ENCODE measurements at regions not wholly inside any gene's neighbourhood (a gene's known extent, or its start where the extent isn't known, plus 50 kb on each side); places are given as distances from the start of the nearest gene placed in this dataset.

DNA sequence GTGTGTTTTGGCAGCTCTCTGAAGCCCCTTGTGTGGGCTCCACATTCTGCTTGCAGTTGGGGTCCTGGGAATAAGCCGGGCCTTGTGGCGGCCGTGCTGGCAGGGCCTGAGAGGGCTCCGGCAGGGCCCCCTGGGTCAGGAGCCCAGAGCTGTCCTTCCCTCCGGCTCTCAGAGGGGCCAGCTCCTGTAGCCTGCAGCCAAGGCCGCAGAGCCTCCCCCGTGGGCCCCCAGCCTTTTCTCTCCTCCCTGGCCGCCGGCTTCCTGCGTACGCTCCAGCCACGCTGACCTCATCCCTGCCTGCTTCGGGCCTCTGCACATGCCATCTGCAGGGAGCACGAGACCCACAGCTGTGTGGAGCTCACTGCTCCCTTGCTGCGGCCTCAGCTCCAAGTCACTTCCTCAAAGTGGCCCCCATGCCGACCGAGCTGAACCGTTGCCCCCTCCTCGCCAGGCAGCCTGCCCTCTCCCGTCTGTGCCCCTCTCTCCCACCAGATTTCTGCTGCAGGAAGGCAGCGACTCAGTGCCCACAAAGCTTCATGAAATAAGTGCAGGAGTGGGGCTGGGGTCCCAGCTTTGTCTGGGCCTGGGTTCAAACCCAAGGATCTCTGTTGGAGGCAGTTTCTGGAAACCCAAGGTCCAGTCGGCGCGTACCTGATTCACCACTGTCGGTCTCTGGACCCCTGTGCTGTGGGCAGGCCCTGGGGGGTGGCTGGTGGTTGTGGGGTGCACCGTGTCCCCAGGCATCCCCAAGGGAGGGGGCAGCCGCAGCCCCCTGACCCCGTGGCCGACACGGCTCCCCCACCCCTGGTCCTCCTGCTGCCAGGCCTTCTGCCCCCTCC lies 57.1 kb upstream of the NKX1-1 start:
- DNase-seq (ENCODE audit: low spot score), result no peak

- no peak for DNase-seq (ENCODE audit: low spot score)
These were observed 56.5 kb upstream of the NKX1-1 start for GRCh38 chr4:1462768-1463075.

DNA sequence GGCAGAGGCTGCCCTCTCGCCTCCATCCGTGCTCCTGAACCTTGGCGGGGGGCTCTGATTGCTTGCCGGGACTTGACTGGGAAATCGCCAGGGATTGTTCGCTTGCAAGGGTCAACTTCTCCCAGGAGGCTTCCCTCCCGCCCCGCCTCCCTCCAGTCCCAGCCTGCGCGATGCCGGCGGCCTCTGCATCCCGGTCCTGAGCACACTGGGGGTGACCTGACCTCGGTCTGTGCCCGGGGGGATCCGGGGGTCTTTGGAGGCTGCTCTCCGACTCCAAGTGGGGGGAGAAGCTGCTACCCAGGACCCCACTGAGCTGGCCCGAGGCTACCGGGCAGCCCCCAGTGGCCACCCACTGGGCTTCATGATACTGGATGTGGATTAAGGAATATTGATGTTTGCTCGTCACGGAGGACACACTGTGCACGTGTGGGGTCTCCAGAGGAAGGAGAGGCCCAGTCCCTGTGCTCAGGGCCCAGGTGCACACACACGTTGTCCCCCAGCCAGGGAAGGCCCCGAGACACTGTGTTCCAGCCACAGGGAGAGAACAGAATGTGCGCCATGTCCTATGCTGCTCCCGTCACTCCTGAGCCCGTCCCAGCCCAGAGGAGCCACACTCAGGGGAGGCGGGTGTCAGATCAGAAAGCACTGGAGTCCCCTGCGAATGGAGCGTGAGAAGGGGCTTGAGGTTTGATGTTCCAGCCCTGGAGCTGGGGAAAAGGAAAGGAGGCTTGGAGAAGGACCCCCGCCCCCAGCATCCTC lies 55.9 kb upstream of the NKX1-1 start:
- DNase-seq (ENCODE audit: low spot score), result no peak

- DNase-seq (ENCODE audit: low spot score), result no peak
These were observed 55.0 kb upstream of the NKX1-1 start for GRCh38 chr4:1460967-1461868.

DNA sequence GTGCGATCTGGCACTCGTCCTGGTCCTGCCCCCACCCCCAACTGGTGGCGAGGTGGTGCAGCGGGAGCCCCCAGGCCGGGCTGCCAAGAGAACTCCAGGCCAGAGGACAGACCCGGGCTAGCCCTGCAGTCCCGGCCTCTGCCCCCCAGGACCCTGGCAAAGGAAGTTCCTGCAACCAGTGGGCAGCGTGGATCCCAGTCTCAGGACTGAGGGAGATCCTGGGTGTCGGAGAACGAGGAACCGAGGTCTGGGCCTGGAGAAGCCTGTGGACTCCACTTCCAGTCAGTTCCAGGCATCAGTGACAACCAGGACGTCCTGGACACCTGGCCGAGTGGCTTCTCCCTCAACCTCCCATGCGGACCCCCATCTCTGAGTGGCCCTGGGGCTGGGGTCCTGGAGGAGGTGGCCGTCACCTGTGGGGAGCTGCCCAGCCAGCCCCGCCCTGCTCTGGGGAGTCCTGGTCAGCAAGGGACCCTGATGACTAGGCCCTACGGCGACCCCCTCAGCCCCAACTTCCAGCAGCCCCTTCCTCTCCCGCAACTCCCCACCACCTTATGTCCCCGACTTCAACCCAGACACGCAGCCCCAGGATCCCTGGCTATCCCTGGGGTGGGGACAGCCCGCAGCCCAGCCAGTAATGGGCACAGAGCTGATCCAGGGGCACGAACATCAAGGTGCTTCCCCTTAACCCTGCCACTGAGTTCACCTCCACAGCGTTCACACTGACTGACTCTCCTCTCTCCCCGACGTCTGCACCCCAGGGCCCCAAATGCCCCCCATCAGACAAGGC lies 53.7 kb upstream of the NKX1-1 start:
- DNase-seq (ENCODE audit: low spot score), result no peak

DNA sequence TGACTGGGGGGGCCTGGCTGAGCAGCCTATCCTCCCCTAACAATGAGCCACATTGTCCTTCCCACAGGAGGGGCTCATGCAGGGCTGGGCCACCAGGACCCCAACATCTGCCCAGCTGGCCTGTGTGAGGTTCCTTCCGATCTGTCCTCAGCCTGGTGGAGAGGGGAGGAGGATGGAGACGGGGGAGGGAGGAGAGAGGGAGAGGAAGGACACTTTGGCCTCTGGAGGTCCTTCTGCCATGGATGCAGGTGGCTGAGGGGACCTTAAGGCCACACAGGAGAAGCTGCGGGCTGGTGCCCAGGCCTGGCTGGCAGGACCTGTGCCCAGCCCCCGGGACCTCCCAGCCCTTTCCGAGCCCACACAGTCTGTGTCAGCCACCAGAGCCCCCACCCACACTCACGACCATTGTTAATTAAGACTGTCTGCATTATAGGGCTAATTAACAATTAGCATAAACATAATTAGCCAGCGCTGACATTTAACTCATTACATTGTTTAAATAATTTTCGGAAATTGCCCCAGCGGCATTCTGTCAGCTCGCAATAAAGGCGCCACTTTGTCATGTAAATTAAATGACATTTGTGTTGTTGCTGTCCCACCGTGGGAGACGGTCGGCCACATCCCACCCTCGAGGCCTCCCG lies 53.0 kb upstream of the NKX1-1 start:
- DNase-seq (ENCODE audit: low spot score), result no peak

- no peak for DNase-seq (ENCODE audit: low spot score)
These were observed 52.3 kb upstream of the NKX1-1 start for GRCh38 chr4:1458581-1458980.
